Motor neuron (in vitro differentiated cells): ENCODE measurements at regions not wholly inside any gene's neighbourhood (a gene's known extent, or its start where the extent isn't known, plus 50 kb on each side); places are given as distances from the start of the nearest gene placed in this dataset.
"Not testable (repeated sequence)": the region's sequence is repeated elsewhere in the genome, so short reads cannot be mapped to it uniquely, and the experiment has no call there.

Experiments
- ATAC-seq, 8 experiments: fragments of 200-7000 bp; cut with Tn5 transposase; replicated peaks in 6 of 8; 2 replicates each; pipeline ENCODE4 v1.8.0; 2021; ENCODE audit warnings: mild to moderate bottlenecking in 8 of 8, moderate library complexity in 8 of 8
- H3K27ac ChIP-seq, 2 donors: fragments of 250-450 bp; sonication (Bioruptor Pico); 2 replicates each; pipeline ENCODE4 v1.9.0; 2021; ENCODE audit warnings: antibody characterized with exemption in 2 of 2, mild to moderate bottlenecking in 2 of 2, moderate library complexity in 1 of 2
- H3K4me1 ChIP-seq, 2 donors: fragments of 250-450 bp; sonication (Bioruptor Pico); replicated peaks in 1 of 2; 2 replicates each; pipeline ENCODE4 v1.6.1; 2021; ENCODE audit warnings: antibody characterized with exemption in 2 of 2, mild to moderate bottlenecking in 2 of 2, moderate library complexity in 1 of 2
- H3K4me3 ChIP-seq, 5 donors: fragments of 250-450 bp; sonication (Bioruptor Pico); 2 replicates each; pipeline ENCODE4 v1.9.0; 2021; ENCODE audit warnings: antibody characterized with exemption in 5 of 5, mild to moderate bottlenecking in 5 of 5, moderate library complexity in 4 of 5
- WGBS, 10 experiments: fragments of 450-650 bp; shearing (Covaris generic); methylation state at CpG; one replicate each; pipeline ENCODE4 v1.0.0; 2022; 5-methylcytosine and 5-hydroxymethylcytosine counted together
- in situ Hi-C, 9 experiments: fragments of 400-800 bp; cut with MboI; loops; one replicate each; pipeline ENCODE4 v1.15.0; 2021; ENCODE audit warnings: low sequenced_read_pairs in 9 of 9, low pct_unique_long_range_greater_than_20kb in 2 of 9; ENCODE audit not compliant: unreplicated experiment in 9 of 9

- Histone ChIP-seq H3K4me3 (no peak overlapping the region), H3K27ac (no peak overlapping the region), H3K4me1 (peaks cover 11 to 30% of the 10 kb centered on the region in 2 donors)
- 0 to 76% (median 59%) methylated on average over 2 to 7 of the region's 7 CpGs; no CpG with 5 or more reads in 1 of the 10 experiments for WGBS, 10 experiments
- ATAC-seq: peak; percentile 28 to 97 (median 57)
- in situ Hi-C loops: no loop called here
Observed at GRCh38 chr1:229856009-229856650, 210.9 kb upstream of the GALNT2 start.

DNA sequence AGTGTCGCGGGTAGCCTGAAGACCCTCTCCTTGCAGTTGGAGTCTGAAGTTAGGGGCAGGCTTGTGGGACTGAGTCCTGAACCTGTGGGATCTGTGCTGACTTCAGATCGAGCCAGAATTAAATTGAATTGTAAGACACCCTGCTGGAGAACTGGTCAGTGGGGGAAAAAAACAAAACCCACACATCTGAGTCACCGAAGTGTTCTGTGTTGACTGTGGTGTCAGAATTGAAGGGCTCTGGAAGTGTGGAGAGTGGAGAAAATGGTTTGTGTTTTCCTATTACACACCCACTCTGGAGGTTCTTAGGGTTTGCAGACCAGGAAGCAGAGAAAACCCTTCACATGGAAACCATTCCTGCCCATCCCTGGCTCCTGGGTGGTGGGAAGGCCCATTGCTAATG is 209.5 kb upstream of the GALNT2 start:
- WGBS, 10 experiments: 0 to 100% (median 64%) methylated on average over 1 to 3 of the region's 4 CpGs; no CpG with 5 or more reads in 4 of the 10 experiments
- Histone ChIP-seq H3K27ac (no peak overlapping the region), H3K4me1 (peaks cover 24 to 45% of the 10 kb centered on the region in 2 donors), H3K4me3 (no peak overlapping the region)
- in situ Hi-C loops: no loop called here
- no peak for ATAC-seq

GRCh38 chr1:229859026-229859425 is 208.0 kb upstream of the GALNT2 start:
- no peak overlapping the region for H3K27ac ChIP-seq
- 0 to 83% (median 77%) methylated on average over 1 to 5 of the region's 5 CpGs; no CpG with 5 or more reads in 2 of the 10 experiments for WGBS, 10 experiments
- in situ Hi-C loops: no loop called here

GRCh38 chr1:229860926-229861325 is 206.1 kb upstream of the GALNT2 start:
- in situ Hi-C loops: no loop called here
- Histone ChIP-seq H3K4me1 (peaks cover 43 to 46% of the 10 kb centered on the region in 2 donors), H3K27ac (no peak overlapping the region), H3K4me3 (no peak overlapping the region)
- 49 to 100% (median 80%) methylated on average over 1 to 6 of the region's 6 CpGs; no CpG with 5 or more reads in 1 of the 10 experiments for WGBS, 10 experiments
- no peak for ATAC-seq

More at GRCh38 chr1:229859026-229859425, 208.0 kb upstream of the GALNT2 start:
- ATAC-seq: no peak
- H3K4me1 ChIP-seq: peaks cover 34 to 51% of the 10 kb centered on the region in 2 donors
- no peak overlapping the region for H3K4me3 ChIP-seq

GRCh38 chr1:229862017-229862774 is 204.8 kb upstream of the GALNT2 start:
- WGBS, 10 experiments: 13 to 83% (median 28%) methylated on average over 4 to 13 of the region's 15 CpGs
- H3K4me1 ChIP-seq: peaks cover 42 to 43% of the 10 kb centered on the region in 2 donors
- ATAC-seq: peak in 5 of 8 experiments; percentile 74 to 82 (median 81)
- H3K4me3 ChIP-seq: no peak overlapping the region
- in situ Hi-C loops: no loop called here
- H3K27ac ChIP-seq: peak overlapping the region; percentile 40 to 54

- ATAC-seq: peak in 6 of 8 experiments; percentile 70 to 90 (median 81)
- in situ Hi-C loops: no loop called here
- Histone ChIP-seq H3K27ac (peak overlapping the region in 1 of 2 donors; percentile 19), H3K4me1 (peaks cover 42 to 46% of the 10 kb centered on the region in 2 donors), H3K4me3 (no peak overlapping the region)
- WGBS, 10 experiments: 27 to 100% (median 49%) methylated on average over 1 to 15 of the region's 16 CpGs
Observed at GRCh38 chr1:229863651-229864545, 203.1 kb upstream of the GALNT2 start.

DNA sequence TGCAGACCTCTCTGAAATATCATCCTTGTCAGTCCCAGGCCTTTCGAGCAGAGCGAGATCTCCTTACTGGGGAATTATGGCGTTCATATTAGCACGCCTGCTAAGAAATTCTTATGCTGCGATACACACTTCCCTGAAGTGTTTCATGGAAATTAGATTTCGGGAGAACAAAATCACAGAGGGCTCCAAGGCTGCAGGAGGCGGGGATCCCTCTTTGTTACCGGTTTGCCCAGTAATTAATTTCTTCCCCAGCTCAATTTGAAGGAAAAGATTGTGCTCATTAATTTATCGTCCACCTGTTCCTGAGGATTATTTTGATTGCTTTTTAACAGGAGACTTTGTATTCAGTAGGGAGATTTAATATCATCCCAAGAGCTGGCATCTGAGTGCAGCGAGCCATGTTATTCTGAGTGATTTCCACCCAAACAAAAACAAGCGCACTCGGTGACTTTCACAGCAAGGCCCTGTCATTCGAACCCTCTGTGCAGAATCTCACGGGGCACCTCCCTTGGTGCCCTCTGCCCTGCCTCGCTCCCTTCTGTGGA is 202.3 kb upstream of the GALNT2 start:
- Histone ChIP-seq H3K27ac (peak overlapping the region; percentile 4 to 19), H3K4me1 (peaks cover 42 to 54% of the 10 kb centered on the region in 2 donors), H3K4me3 (no peak overlapping the region)
- peak in 5 of 8 experiments; percentile 5 to 26 (median 6) for ATAC-seq
- 31 to 100% (median 69%) methylated on average over 2 to 15 of the region's 15 CpGs; no CpG with 5 or more reads in 1 of the 10 experiments for WGBS, 10 experiments
- in situ Hi-C loops: no loop called here

DNA sequence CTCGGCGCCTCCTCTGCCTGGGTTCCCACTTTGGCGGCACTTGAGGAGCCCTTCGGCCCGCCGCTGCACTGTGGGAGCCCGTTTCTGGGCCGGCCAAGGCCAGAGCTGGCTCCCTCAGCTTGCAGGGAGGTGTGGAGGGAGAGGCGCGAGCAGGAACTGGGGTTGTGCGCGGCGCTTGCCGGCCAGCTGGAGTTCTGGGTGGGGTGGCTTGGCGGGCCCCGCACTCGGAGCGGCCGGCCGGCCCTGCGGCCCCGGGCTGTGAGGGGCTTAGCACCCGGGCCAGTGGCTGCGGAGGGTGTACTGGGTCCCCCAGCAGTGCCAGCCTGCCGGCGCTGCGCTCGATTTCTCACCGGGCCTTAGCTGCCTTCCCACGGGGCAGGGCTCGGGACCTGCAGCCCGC is 201.7 kb upstream of the GALNT2 start:
- in situ Hi-C loops: not testable (repeated sequence)

GRCh38 chr1:229867726-229868125 is 199.3 kb upstream of the GALNT2 start:
- Histone ChIP-seq H3K27ac (no peak overlapping the region), H3K4me3 (no peak overlapping the region), H3K4me1 (peaks cover 23 to 32% of the 10 kb centered on the region in 2 donors)
- in situ Hi-C loops: no loop called here
- WGBS, 10 experiments: 42 to 94% (median 80%) methylated on average over 1 to 3 of the region's 3 CpGs; no CpG with 5 or more reads in 3 of the 10 experiments
- ATAC-seq: no peak

More for the DNA sequence above, 201.7 kb upstream of the GALNT2 start:
- Histone ChIP-seq H3K27ac (peak overlapping the region in 1 of 2 donors; percentile 4), H3K4me1 (peaks cover 42 to 50% of the 10 kb centered on the region in 2 donors)
- not testable (repeated sequence) for ATAC-seq, H3K4me3 ChIP-seq
- 96% methylated on average over 12 of the region's 32 CpGs; no CpG with 5 or more reads in 9 of the 10 experiments for WGBS, 10 experiments

DNA sequence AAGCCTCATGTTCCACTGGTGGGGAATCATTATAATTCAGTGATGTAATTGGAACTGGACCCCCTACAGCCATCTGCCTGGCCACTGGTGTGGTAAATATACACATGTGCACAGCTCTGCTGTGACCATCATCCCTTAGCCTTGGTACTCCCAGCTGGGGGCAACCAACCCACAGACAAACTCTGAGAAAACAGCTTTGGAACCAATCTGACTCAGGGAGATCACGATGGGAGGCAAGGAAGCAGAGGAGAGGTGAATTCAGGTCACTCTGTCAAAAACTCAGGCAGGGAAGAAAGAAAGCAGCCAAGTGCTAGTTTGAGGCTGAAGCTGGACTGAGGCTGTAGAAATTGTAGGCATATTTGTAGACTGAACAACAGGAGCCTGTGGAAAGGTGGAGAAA is 197.8 kb upstream of the GALNT2 start:
- Histone ChIP-seq H3K27ac (no peak overlapping the region), H3K4me3 (no peak overlapping the region), H3K4me1 (peaks cover 12 to 22% of the 10 kb centered on the region in 2 donors)
- in situ Hi-C loops: no loop called here
- no peak for ATAC-seq
- 0 to 71% (median 43%) methylated on average over 1 of the region's 1 CpG; no CpG with 5 or more reads in 7 of the 10 experiments for WGBS, 10 experiments

DNA sequence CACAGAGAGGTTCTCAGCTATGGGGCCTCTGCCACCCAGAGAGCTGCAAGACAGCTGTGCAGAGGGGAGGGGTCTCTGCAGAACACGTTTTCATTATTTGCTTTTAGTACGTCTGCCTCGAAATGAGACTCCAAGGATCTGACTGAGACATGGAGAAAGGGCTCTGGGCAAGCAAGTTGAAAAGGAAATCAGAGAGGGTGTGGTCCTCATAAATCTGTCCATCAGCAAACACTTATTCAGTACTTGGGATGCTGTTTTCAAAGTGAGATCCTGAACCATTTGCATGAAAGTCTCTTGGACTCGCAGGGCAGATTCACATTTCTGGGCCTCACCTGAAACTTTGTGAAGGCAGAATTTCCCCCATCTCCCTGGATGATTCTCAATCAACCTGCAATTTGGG is 197.4 kb upstream of the GALNT2 start:
- Histone ChIP-seq H3K27ac (no peak overlapping the region), H3K4me3 (no peak overlapping the region), H3K4me1 (peaks cover 7 to 17% of the 10 kb centered on the region in 2 donors)
- peak in 2 of 8 experiments; percentile 66 to 77 for ATAC-seq
- in situ Hi-C loops: no loop called here
- 0 to 68% (median 38%) methylated on average over 1 to 4 of the region's 4 CpGs; no CpG with 5 or more reads in 4 of the 10 experiments for WGBS, 10 experiments

DNA sequence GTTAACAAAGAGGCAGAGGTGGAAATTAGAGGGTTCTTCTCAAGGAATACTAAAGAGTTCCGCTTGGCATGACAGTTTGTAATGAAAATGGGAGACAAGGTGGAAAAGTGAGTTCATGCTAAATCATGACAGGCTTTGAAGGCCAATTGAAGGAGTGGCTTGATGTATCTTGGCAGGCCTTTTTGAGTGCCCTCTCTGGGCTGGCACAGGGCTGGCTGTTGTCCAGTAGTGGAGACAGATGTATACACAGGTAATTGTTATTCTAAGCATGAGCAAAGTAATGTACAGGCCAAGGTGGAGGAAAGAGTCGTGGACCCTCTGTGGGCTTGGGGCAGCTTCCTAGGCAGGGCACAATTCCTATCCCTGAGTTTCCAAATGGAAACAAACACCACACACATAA is 196.7 kb upstream of the GALNT2 start:
- WGBS, 10 experiments: 22 to 93% (median 80%) methylated on average over 1 to 2 of the region's 2 CpGs; no CpG with 5 or more reads in 3 of the 10 experiments
- in situ Hi-C loops: no loop called here

More for the DNA sequence above, 196.7 kb upstream of the GALNT2 start:
- Histone ChIP-seq H3K4me1 (peaks cover under 1 to 13% of the 10 kb centered on the region in 2 donors), H3K27ac (no peak overlapping the region), H3K4me3 (no peak overlapping the region)
- ATAC-seq: no peak
